Right renal pelvis (tissue), 4 donors: ENCODE measurements at regions not wholly inside any gene's neighbourhood (a gene's known extent, or its start where the extent isn't known, plus 50 kb on each side); places are given as distances from the start of the nearest gene placed in this dataset.

Source experiments
- DNase-seq, 4 donors: peaks; one replicate each; pipeline ENCODE4 v3.0.0-alpha.2; 2013; ENCODE audit warnings: low read depth in 4 of 4, low spot score in 3 of 4, missing footprints in 1 of 4

- DNase-seq, result no peak
Measured at GRCh38 chr12:39127401-39127800, 222.0 kb upstream of the CPNE8 start.

- DNase-seq, result no peak
Measured at GRCh38 chr12:39125566-39125965, 220.2 kb upstream of the CPNE8 start.

- no peak for DNase-seq
Measured at GRCh38 chr12:39124768-39125167, 219.4 kb upstream of the CPNE8 start.

- DNase-seq, result no peak
Measured at GRCh38 chr12:39123580-39124253, 218.3 kb upstream of the CPNE8 start.

- DNase-seq, result no peak
Measured at GRCh38 chr12:39122562-39123204, 217.3 kb upstream of the CPNE8 start.

- DNase-seq, result peak in 1 of 4 donors; percentile 5
Measured at GRCh38 chr12:39116861-39117260, 211.5 kb upstream of the CPNE8 start.

GRCh38 chr12:39112064-39112463 is 206.7 kb upstream of the CPNE8 start:
- no peak for DNase-seq

GRCh38 chr12:39105111-39105510 is 199.7 kb upstream of the CPNE8 start:
- DNase-seq, result no peak

- peak; percentile 30 to 46 (median 39) for DNase-seq
Measured at GRCh38 chr12:39103552-39104165, 198.3 kb upstream of the CPNE8 start.

GRCh38 chr12:39102474-39103209 is 197.3 kb upstream of the CPNE8 start:
- DNase-seq, result no peak

GRCh38 chr12:39095636-39096330 is 190.4 kb upstream of the CPNE8 start:
- no peak for DNase-seq

GRCh38 chr12:39081910-39082309 is 176.5 kb upstream of the CPNE8 start:
- DNase-seq, result no peak

- no peak for DNase-seq
Measured at GRCh38 chr12:39077226-39077625, 171.8 kb upstream of the CPNE8 start.

- DNase-seq, result no peak
Measured at GRCh38 chr12:39074063-39074462, 168.7 kb upstream of the CPNE8 start.

GRCh38 chr12:39072658-39073057 is 167.3 kb upstream of the CPNE8 start:
- no peak for DNase-seq

- no peak for DNase-seq
Measured at GRCh38 chr12:39071611-39072010, 166.2 kb upstream of the CPNE8 start.

- DNase-seq, result no peak
Measured at GRCh38 chr12:39070775-39071174, 165.4 kb upstream of the CPNE8 start.

GRCh38 chr12:39065455-39065854 is 160.1 kb upstream of the CPNE8 start:
- DNase-seq, result no peak

- no peak for DNase-seq
Measured at GRCh38 chr12:39064708-39065107, 159.3 kb upstream of the CPNE8 start.

- no peak for DNase-seq
Measured at GRCh38 chr12:39062266-39062996, 157.0 kb upstream of the CPNE8 start.
